H1 (cell line): ENCODE measurements at regions not wholly inside any gene's neighbourhood (a gene's known extent, or its start where the extent isn't known, plus 50 kb on each side); places are given as distances from the start of the nearest gene placed in this dataset.

Source experiments
- CTCF ChIA-PET: fragments of 300-600 bp; sonication (Branson Sonifier 250); formaldehyde crosslinking; loops from one replicate; lab custom pipeline; 2021; ENCODE audit not compliant: partially characterized antibody; lab: Charles Lee
- POLR2A ChIA-PET: fragments of 300-600 bp; sonication (Branson Sonifier 250); formaldehyde crosslinking; loops from one replicate; lab custom pipeline; 2021; ENCODE audit warnings: inconsistent platforms; ENCODE audit not compliant: partially characterized antibody; lab: Charles Lee
- DNase-seq, 2 experiments: peaks; one replicate each; pipeline versions ENCODE4 v3.0.0 to v3.0.0-alpha.2; 2010 to 2022; ENCODE audit warnings: low spot score in 2 of 2, low read depth in 1 of 2, mixed read lengths in 1 of 2
- FAIRE-seq: peaks from 2 replicates; lab custom pipeline; 2011; peaks lifted over from hg19 to GRCh38; lab: Jason Lieb, UNC
- H2AFZ ChIP-seq: 2 replicates; pipeline ENCODE4 v1.8.1; 2012; ENCODE audit warnings: low read length, inconsistent platforms
- H2AK5ac ChIP-seq: 2 replicates; pipeline ENCODE4 v1.6.1; 2013; ENCODE audit warnings: low read depth, low read length
- H2BK120ac ChIP-seq: replicated peaks from 2 replicates; pipeline ENCODE3; 2013; ENCODE audit warnings: low read depth, low read length, inconsistent platforms
- H2BK12ac ChIP-seq: 2 replicates; pipeline ENCODE4 v1.6.1; 2013; ENCODE audit warnings: low read depth, low read length
- H2BK15ac ChIP-seq: 2 replicates; pipeline ENCODE4 v1.6.1; 2013; ENCODE audit warnings: low read length
- H2BK20ac ChIP-seq: 2 replicates; pipeline ENCODE4 v1.6.1; 2013; ENCODE audit warnings: low read length
- H2BK5ac ChIP-seq: 2 replicates; pipeline ENCODE4 v1.6.1; 2013; ENCODE audit warnings: low read depth, low read length
- H3K14ac ChIP-seq: 2 replicates; pipeline ENCODE4 v1.6.1; 2013; ENCODE audit warnings: inconsistent platforms; ENCODE audit not compliant: insufficient read length
- H3K18ac ChIP-seq: 2 replicates; pipeline ENCODE4 v1.6.1; 2013; ENCODE audit warnings: low read length; ENCODE audit errors: extremely low read depth
- H3K23ac ChIP-seq: 2 replicates; pipeline ENCODE4 v1.6.1; 2013; ENCODE audit warnings: inconsistent platforms; ENCODE audit not compliant: insufficient read length
- H3K23me2 ChIP-seq: 2 replicates; pipeline ENCODE4 v1.6.1; 2013; ENCODE audit warnings: low read depth, low read length
- H3K27ac ChIP-seq: 2 replicates; pipeline ENCODE4 v1.6.1; 2011; ENCODE audit warnings: low read depth, low read length, inconsistent platforms
- H3K27me3 ChIP-seq, 4 experiments: replicated peaks in 1 of 4; 1 replicate in 1 of 4; 2 replicates in 3 of 4; pipeline versions ENCODE4 v1.6.1 to v1.8.1; 2011 to 2013; ENCODE audit warnings: low read length in 3 of 4, mild to moderate bottlenecking in 3 of 4, inconsistent platforms in 2 of 4, mixed read lengths in 2 of 4, moderate library complexity in 1 of 4; ENCODE audit not compliant: control insufficient read depth in 3 of 4, insufficient read depth in 3 of 4; ENCODE audit errors: extremely low read depth in 1 of 4
- H3K36me3 ChIP-seq, 4 experiments: 2 replicates each; pipeline versions ENCODE4 v1.6.1 to v1.8.1; 2011 to 2013; ENCODE audit warnings: mild to moderate bottlenecking in 4 of 4, low read length in 3 of 4, moderate library complexity in 2 of 4, control low read depth in 1 of 4, inconsistent platforms in 1 of 4; ENCODE audit not compliant: insufficient read depth in 4 of 4, control insufficient read depth in 2 of 4
- H3K4ac ChIP-seq: replicated peaks from 2 replicates; pipeline ENCODE3; 2013; ENCODE audit warnings: low read length, low read depth, mixed read lengths, inconsistent platforms; ENCODE audit not compliant: insufficient read length
- H3K4me1 ChIP-seq, 4 experiments: replicated peaks in 1 of 4; 1 replicate in 1 of 4; 2 replicates in 3 of 4; pipeline versions ENCODE4 v1.6.1 to v1.8.1; 2011 to 2013; ENCODE audit warnings: low read length in 3 of 4, inconsistent platforms in 2 of 4, mixed read lengths in 1 of 4; ENCODE audit not compliant: insufficient read depth in 4 of 4, control insufficient read depth in 3 of 4
- H3K4me2 ChIP-seq, 2 experiments: 2 replicates each; pipeline versions ENCODE4 v1.6.1 to v1.8.1; 2011 to 2013; ENCODE audit warnings: low read depth in 2 of 2, low read length in 2 of 2, control low read depth in 1 of 2, inconsistent platforms in 1 of 2, mild to moderate bottlenecking in 1 of 2; ENCODE audit not compliant: insufficient read depth in 1 of 2
- H3K4me3 ChIP-seq, 4 experiments: fragments of 200-600, 300-600 bp in 1 of 4; sonication (generic), shearing (Covaris generic), sonication (Bioruptor Twin) in 1 of 4; 2 replicates each; pipeline versions ENCODE4 v1.5.1 to v1.8.1; 2011 to 2016; ENCODE audit warnings: low read length in 4 of 4, low read depth in 3 of 4, control low read depth in 2 of 4, inconsistent platforms in 2 of 4, mild to moderate bottlenecking in 2 of 4, mixed read lengths in 1 of 4, moderate library complexity in 1 of 4; ENCODE audit not compliant: insufficient read depth in 2 of 4; ENCODE audit errors: extremely low read depth in 1 of 4
- H3K56ac ChIP-seq: replicated peaks from 2 replicates; pipeline ENCODE3; 2013; ENCODE audit warnings: low read depth, mild to moderate bottlenecking, mixed read lengths, low read length, inconsistent platforms; ENCODE audit not compliant: insufficient read length
- H3K79me1 ChIP-seq: 2 replicates; pipeline ENCODE4 v1.6.1; 2013; ENCODE audit warnings: low read depth, low read length, control low read depth
- H3K79me2 ChIP-seq, 2 experiments: 2 replicates each; pipeline versions ENCODE4 v1.6.1 to v1.8.1; 2012 to 2013; ENCODE audit warnings: low read length in 2 of 2, mild to moderate bottlenecking in 2 of 2, inconsistent platforms in 1 of 2; ENCODE audit not compliant: insufficient read depth in 2 of 2, control insufficient read depth in 1 of 2
- H3K9ac ChIP-seq, 4 experiments: replicated peaks in 1 of 4; 1 replicate in 1 of 4; 2 replicates in 3 of 4; pipeline versions ENCODE4 v1.6.1 to v1.8.1; 2011 to 2013; ENCODE audit warnings: low read depth in 3 of 4, low read length in 3 of 4, control low read depth in 2 of 4, mild to moderate bottlenecking in 2 of 4, moderate library complexity in 2 of 4, inconsistent platforms in 1 of 4; ENCODE audit errors: extremely low read depth in 1 of 4
- H3K9me3 ChIP-seq, 2 experiments: 2 replicates each; pipeline versions ENCODE4 v1.6.1 to v1.8.1; 2012 to 2013; ENCODE audit warnings: mild to moderate bottlenecking in 2 of 2, moderate library complexity in 2 of 2, control low read depth in 1 of 2, inconsistent platforms in 1 of 2, low read depth in 1 of 2, low read length in 1 of 2, mixed read lengths in 1 of 2; ENCODE audit not compliant: insufficient read depth in 2 of 2
- H4K20me1 ChIP-seq, 2 experiments: replicated peaks in 1 of 2; 2 replicates each; pipeline versions ENCODE3 to v1.8.1; 2011 to 2013; ENCODE audit warnings: inconsistent platforms in 2 of 2, low read length in 2 of 2, mild to moderate bottlenecking in 1 of 2; ENCODE audit not compliant: insufficient read depth in 2 of 2, control insufficient read depth in 1 of 2
- H4K5ac ChIP-seq: 2 replicates; pipeline ENCODE4 v1.6.1; 2013; ENCODE audit warnings: low read length, low read depth, mixed read lengths, inconsistent platforms; ENCODE audit not compliant: insufficient read length
- H4K8ac ChIP-seq: 2 replicates; pipeline ENCODE4 v1.8.0; 2013; ENCODE audit warnings: mild to moderate bottlenecking, moderate library complexity, low read length, inconsistent platforms; ENCODE audit not compliant: insufficient read depth; ENCODE audit errors: extremely low read depth
- H4K91ac ChIP-seq: replicated peaks from 2 replicates; pipeline ENCODE3; 2013; ENCODE audit warnings: low read length, mixed read lengths, inconsistent platforms; ENCODE audit not compliant: insufficient read length
- CTBP2 ChIP-seq: IDR thresholded peaks from 2 replicates; pipeline ENCODE4 v1.7.0; 2011; ENCODE audit warnings: borderline replicate concordance, mild to moderate bottlenecking, moderate library complexity, mixed read lengths, low read length; ENCODE audit not compliant: insufficient read depth, insufficient read length
- EGR1 ChIP-seq: IDR thresholded peaks from 2 replicates; pipeline ENCODE4 v1.6.1; 2011; ENCODE audit warnings: low read depth, low read length, borderline replicate concordance
- EP300 ChIP-seq, 2 experiments: IDR thresholded peaks; 1 replicate in 1 of 2; 2 replicates in 1 of 2; pipeline ENCODE4 v1.6.1; 2011 to 2012; ENCODE audit warnings: low read depth in 2 of 2, low read length in 2 of 2, mild to moderate bottlenecking in 2 of 2, borderline replicate concordance in 1 of 2, inconsistent platforms in 1 of 2, moderate library complexity in 1 of 2
- GABPA ChIP-seq: IDR thresholded peaks from 2 replicates; pipeline ENCODE4 v1.6.1; 2011; ENCODE audit warnings: mild to moderate bottlenecking, low read length, moderate library complexity, borderline replicate concordance; ENCODE audit not compliant: insufficient read depth
- JUND ChIP-seq: IDR thresholded peaks from 2 replicates; pipeline ENCODE4 v1.6.1; 2011; ENCODE audit warnings: mild to moderate bottlenecking, improper control_type of control experiment, low read length
- NANOG ChIP-seq: IDR thresholded peaks from 2 replicates; pipeline ENCODE4 v1.6.1; 2011; ENCODE audit warnings: low read length, low read depth, mild to moderate bottlenecking, inconsistent platforms; ENCODE audit not compliant: insufficient read depth, poor library complexity, severe bottlenecking
- PHF8 ChIP-seq: fragments of 200-600 bp; sonication (generic); conservative IDR thresholded peaks from 2 replicates; pipeline ENCODE4 v1.7.1; 2012; ENCODE audit warnings: low read depth, mild to moderate bottlenecking, inconsistent platforms, low read length, moderate library complexity
- POLR2A ChIP-seq, 2 experiments: IDR thresholded peaks; 1 replicate in 1 of 2; 2 replicates in 1 of 2; pipeline ENCODE4 v1.6.1; 2011; ENCODE audit warnings: low read depth in 2 of 2, low read length in 2 of 2, mild to moderate bottlenecking in 2 of 2; ENCODE audit errors: control extremely low read depth in 1 of 2
- POLR2AphosphoS5 ChIP-seq: IDR thresholded peaks from 2 replicates; pipeline ENCODE4 v1.6.1; 2011; ENCODE audit warnings: low read depth, low read length
- SIN3A ChIP-seq, 2 experiments: IDR thresholded peaks in 1 of 2; conservative IDR thresholded peaks in 1 of 2; 2 replicates each; pipeline ENCODE4 v1.6.1; 2011 to 2012; ENCODE audit warnings: low read length in 2 of 2, improper control_type of control experiment in 1 of 2, low read depth in 1 of 2, mild to moderate bottlenecking in 1 of 2
- SRF ChIP-seq: IDR thresholded peaks from 2 replicates; pipeline ENCODE4 v1.6.1; 2011; ENCODE audit warnings: mild to moderate bottlenecking, low read depth, low read length, moderate library complexity
- TBP ChIP-seq: IDR thresholded peaks from 2 replicates; pipeline ENCODE4 v1.6.1; 2011; ENCODE audit warnings: low read depth, low read length, improper control_type of control experiment
- TCF12 ChIP-seq: IDR thresholded peaks from 2 replicates; pipeline ENCODE4 v1.6.1; 2011; ENCODE audit warnings: low read depth, mild to moderate bottlenecking, low read length
- TEAD4 ChIP-seq: IDR thresholded peaks from 2 replicates; pipeline ENCODE4 v1.6.1; 2012; ENCODE audit warnings: low read depth, low read length, inconsistent platforms, mixed read lengths
- WGBS, 2 experiments: shearing (Covaris generic) in 1 of 2; methylation state at CpG; one replicate each; pipeline versions ENCODE4 v1.1.6 to v1.1.7; 2013 to 2015; ENCODE audit warnings: low lambda C conversion rate in 2 of 2, mixed read lengths in 2 of 2, inconsistent platforms in 1 of 2, low coverage in 1 of 2, missing lambda C conversion rate in 1 of 2; ENCODE audit not compliant: insufficient replicate concordance in 2 of 2, insufficient coverage in 1 of 2, insufficient read length in 1 of 2; ENCODE audit errors: extremely low coverage in 1 of 2, missing lambda C conversion rate in 1 of 2; 5-methylcytosine and 5-hydroxymethylcytosine counted together
- TF ChIP-seq, protein P1 (sequence below): IDR thresholded peaks from 2 replicates; pipeline ENCODE4 v1.6.1; 2012; ENCODE audit warnings: inconsistent platforms

DNA sequence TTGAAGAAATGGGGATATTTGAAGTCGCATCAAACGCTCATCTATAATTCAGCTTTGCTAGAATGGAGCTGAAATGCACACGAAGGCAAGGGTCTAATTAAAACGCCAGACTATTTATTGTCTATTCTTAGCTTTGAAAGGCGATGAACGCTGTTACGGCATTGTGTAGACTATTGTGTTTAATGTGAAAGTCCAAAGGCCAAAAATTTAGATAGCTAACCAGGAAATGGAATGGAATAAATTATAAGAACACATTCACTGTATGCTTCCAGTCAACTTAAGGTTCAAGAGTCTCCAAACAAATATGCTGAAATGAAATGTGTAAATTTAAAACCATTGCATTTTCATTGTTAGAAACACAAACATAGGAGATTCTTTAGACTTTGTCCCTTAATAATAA, 186.2 kb downstream of the CWF19L2 start:
- no peak overlapping the region for H3K9ac ChIP-seq
- FAIRE-seq = no peak
- no peaks in the 10 kb centered on the region for H3K36me3 ChIP-seq
- H2BK120ac ChIP-seq = no peak overlapping the region
- no peak overlapping the region for H4K91ac ChIP-seq
- H3K79me1 ChIP-seq = no peaks in the 10 kb centered on the region
- H4K20me1 ChIP-seq = no peaks in the 10 kb centered on the region
- H3K9me3 ChIP-seq = no peaks in the 10 kb centered on the region
- 91% methylated on average over 7 of the region's 7 CpGs; no CpG with 5 or more reads in 1 of the 2 experiments for WGBS, 2 experiments
- H3K4me2 ChIP-seq = no peak overlapping the region
- H4K5ac ChIP-seq = no peak overlapping the region
- H3K14ac ChIP-seq = no peak overlapping the region
- no peak overlapping the region for H3K18ac ChIP-seq
- CTCF ChIA-PET = interaction anchor here (1.0 kb wide), 1 partner anchor 10 kb away, joined by 3 read pairs; no protein-coding TSS in a partner anchor
- no peak overlapping the region for H3K4me3 ChIP-seq
- H2BK15ac ChIP-seq = no peak overlapping the region
- H3K23me2 ChIP-seq = no peaks in the 10 kb centered on the region
- no peaks in the 10 kb centered on the region for H3K27me3 ChIP-seq
- H3K4ac ChIP-seq = no peak overlapping the region
- H3K27ac ChIP-seq = no peak overlapping the region
- H3K4me1 ChIP-seq = no peaks in the 10 kb centered on the region
- no peak overlapping the region for H3K23ac ChIP-seq
- no peak overlapping the region for H2AK5ac ChIP-seq
- H2BK5ac ChIP-seq = no peak overlapping the region
- H4K8ac ChIP-seq = no peak overlapping the region
- no peak overlapping the region for H3K56ac ChIP-seq
- no peaks in the 10 kb centered on the region for H3K79me2 ChIP-seq
- POLR2A ChIA-PET = interaction anchor here (0.6 kb wide), 1 partner anchor 471 kb away, joined by 3 read pairs; no protein-coding TSS in a partner anchor
- no peak overlapping the region for H2AFZ ChIP-seq
- H2BK12ac ChIP-seq = no peak overlapping the region
- H2BK20ac ChIP-seq = no peak overlapping the region
- DNase-seq = no peak
- no peak for TF ChIP-seq TCF12
- no peak for TF ChIP-seq POLR2AphosphoS5
- TF ChIP-seq TEAD4 = no peak
- TF ChIP-seq GABPA = no peak
- TF ChIP-seq CTBP2 = no peak
- no peak for TF ChIP-seq TBP
- no peak for TF ChIP-seq NANOG
- no peak for TF ChIP-seq SIN3A (conservative IDR thresholded peaks at IDR 0.05 in 1 of 2, IDR thresholded peaks at IDR 0.05 in 1 of 2; ENCODE audit: low read depth in 1 of 2, low read length in 2 of 2)
- TF ChIP-seq JUND = no peak
- TF ChIP-seq EP300 (IDR thresholded peaks at IDR 0.05; ENCODE audit: borderline replicate concordance in 1 of 2, low read depth in 2 of 2, low read length in 2 of 2) = no peak
- TF ChIP-seq POLR2A (IDR thresholded peaks at IDR 0.05; ENCODE audit: control extremely low read depth in 1 of 2, low read depth in 2 of 2, low read length in 2 of 2) = no peak
- TF ChIP-seq, protein P1, sequence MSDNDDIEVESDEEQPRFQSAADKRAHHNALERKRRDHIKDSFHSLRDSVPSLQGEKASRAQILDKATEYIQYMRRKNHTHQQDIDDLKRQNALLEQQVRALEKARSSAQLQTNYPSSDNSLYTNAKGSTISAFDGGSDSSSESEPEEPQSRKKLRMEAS = no peak
- TF ChIP-seq EGR1 = no peak
- no peak for TF ChIP-seq PHF8
- TF ChIP-seq SRF = no peak
